RWPE2 (cell line): ENCODE measurements at regions not wholly inside any gene's neighbourhood (a gene's known extent, or its start where the extent isn't known, plus 50 kb on each side); places are given as distances from the start of the nearest gene placed in this dataset.

Source experiments
- ATAC-seq: fragments of 200-7000 bp; cut with Tn5 transposase; 3 replicates; pipeline ENCODE4 v1.9.1; 2021; ENCODE audit warnings: low read depth
- DNase-seq: peaks from one replicate; pipeline ENCODE4 v3.0.0-alpha.2; 2020; ENCODE audit warnings: low spot score
- H3K27ac ChIP-seq: fragments of 450-650 bp; 2 replicates; pipeline ENCODE4 v1.5.1; 2017; ENCODE audit warnings: mild to moderate bottlenecking; ENCODE audit not compliant: poor library complexity, severe bottlenecking
- H3K27me3 ChIP-seq: fragments of 250-450 bp; sonication (Bioruptor Pico); 2 replicates; pipeline ENCODE4 v1.5.1; 2021; ENCODE audit warnings: mild to moderate bottlenecking, moderate library complexity; ENCODE audit not compliant: insufficient read depth, poor library complexity, severe bottlenecking
- H3K36me3 ChIP-seq: fragments of 250-450 bp; sonication (Bioruptor Pico); 2 replicates; pipeline ENCODE4 v1.5.1; 2020; ENCODE audit warnings: low read depth, mild to moderate bottlenecking, moderate library complexity
- H3K4me1 ChIP-seq: fragments of 250-450 bp; sonication (Bioruptor Pico); 2 replicates; pipeline ENCODE4 v1.5.1; 2021; ENCODE audit warnings: mild to moderate bottlenecking, moderate library complexity; ENCODE audit not compliant: insufficient read depth, poor library complexity, severe bottlenecking
- H3K4me3 ChIP-seq: fragments of 250-450 bp; sonication (Bioruptor Pico); 2 replicates; pipeline ENCODE4 v1.5.1; 2021; ENCODE audit warnings: mild to moderate bottlenecking, moderate library complexity; ENCODE audit not compliant: severe bottlenecking
- H3K9me3 ChIP-seq: fragments of 250-450 bp; sonication (Bioruptor Pico); 2 replicates; pipeline ENCODE4 v1.5.1; 2021; ENCODE audit warnings: mild to moderate bottlenecking, moderate library complexity; ENCODE audit not compliant: severe bottlenecking
- CTCF ChIP-seq: fragments of 450-650 bp; IDR thresholded peaks from one replicate; pipeline ENCODE4 v1.5.1; 2017; ENCODE audit warnings: mild to moderate bottlenecking, moderate library complexity; ENCODE audit not compliant: poor library complexity, severe bottlenecking

- Histone ChIP-seq H3K36me3 (no peaks in the 10 kb centered on the region), H3K9me3 (no peaks in the 10 kb centered on the region), H3K4me1 (no peaks in the 10 kb centered on the region), H3K27ac (no peak overlapping the region), H3K4me3 (no peak overlapping the region), H3K27me3 (no peaks in the 10 kb centered on the region)
- no peak for DNase-seq
- ATAC-seq: no peak
- no peak for TF ChIP-seq CTCF
These were observed 425.1 kb downstream of the PDHA2 start for GRCh38 chr4:96264941-96265463.

GRCh38 chr4:96293806-96294205, 453.9 kb downstream of the PDHA2 start:
- H3K36me3 ChIP-seq: no peaks in the 10 kb centered on the region
- ATAC-seq: no peak
- no peaks in the 10 kb centered on the region for H3K27me3 ChIP-seq
- no peak overlapping the region for H3K4me3 ChIP-seq
- DNase-seq: no peak
- no peak overlapping the region for H3K27ac ChIP-seq
- no peak for TF ChIP-seq CTCF
- peaks cover 2% of the 10 kb centered on the region for H3K9me3 ChIP-seq
- no peaks in the 10 kb centered on the region for H3K4me1 ChIP-seq

GRCh38 chr4:96295143-96295741, 455.3 kb downstream of the PDHA2 start:
- TF ChIP-seq CTCF: no peak
- Histone ChIP-seq H3K4me1 (no peaks in the 10 kb centered on the region), H3K27ac (no peak overlapping the region), H3K9me3 (peaks cover 2% of the 10 kb centered on the region), H3K36me3 (no peaks in the 10 kb centered on the region), H3K27me3 (no peaks in the 10 kb centered on the region), H3K4me3 (no peak overlapping the region)
- DNase-seq: no peak
- no peak for ATAC-seq

- Histone ChIP-seq H3K4me3 (no peak overlapping the region), H3K4me1 (no peaks in the 10 kb centered on the region)
- no peak for TF ChIP-seq CTCF
These were observed 461.8 kb downstream of the PDHA2 start for GRCh38 chr4:96301715-96302114.

GRCh38 chr4:96305030-96305429, 465.1 kb downstream of the PDHA2 start:
- Histone ChIP-seq H3K4me3 (no peak overlapping the region), H3K9me3 (no peaks in the 10 kb centered on the region), H3K27ac (no peak overlapping the region), H3K27me3 (no peaks in the 10 kb centered on the region), H3K4me1 (no peaks in the 10 kb centered on the region), H3K36me3 (no peaks in the 10 kb centered on the region)
- no peak for ATAC-seq
- no peak for TF ChIP-seq CTCF
- DNase-seq: no peak

More at GRCh38 chr4:96301715-96302114, 461.8 kb downstream of the PDHA2 start:
- DNase-seq (no peak), ATAC-seq (no peak)
- no peaks in the 10 kb centered on the region for H3K27me3 ChIP-seq
- no peaks in the 10 kb centered on the region for H3K36me3 ChIP-seq
- H3K9me3 ChIP-seq: no peaks in the 10 kb centered on the region
- H3K27ac ChIP-seq: no peak overlapping the region
